HEK293T (cell line): ENCODE measurements at regions not wholly inside any gene's neighbourhood (a gene's known extent, or its start where the extent isn't known, plus 50 kb on each side); places are given as distances from the start of the nearest gene placed in this dataset.

Source experiments
- ARNT ChIP-seq: fragments of 450-650 bp; IDR thresholded peaks from 2 replicates; pipeline ENCODE4 v1.6.1; 2017; ENCODE audit warnings: mild to moderate bottlenecking
- FOXK2 ChIP-seq: fragments of 450-650 bp; IDR thresholded peaks from 2 replicates; pipeline ENCODE4 v1.6.1; 2016; ENCODE audit warnings: mild to moderate bottlenecking
- LEF1 ChIP-seq: fragments of 450-650 bp; IDR thresholded peaks from 2 replicates; pipeline ENCODE4 v1.6.1; 2017; ENCODE audit warnings: mild to moderate bottlenecking, borderline replicate concordance
- SP1 ChIP-seq: fragments of 450-650 bp; IDR thresholded peaks from 2 replicates; pipeline ENCODE4 v1.6.1; 2017
- TF ChIP-seq, protein P1 (sequence below): fragments of 450-650 bp; IDR thresholded peaks from 2 replicates; pipeline ENCODE4 v1.6.1; 2016

DNA sequence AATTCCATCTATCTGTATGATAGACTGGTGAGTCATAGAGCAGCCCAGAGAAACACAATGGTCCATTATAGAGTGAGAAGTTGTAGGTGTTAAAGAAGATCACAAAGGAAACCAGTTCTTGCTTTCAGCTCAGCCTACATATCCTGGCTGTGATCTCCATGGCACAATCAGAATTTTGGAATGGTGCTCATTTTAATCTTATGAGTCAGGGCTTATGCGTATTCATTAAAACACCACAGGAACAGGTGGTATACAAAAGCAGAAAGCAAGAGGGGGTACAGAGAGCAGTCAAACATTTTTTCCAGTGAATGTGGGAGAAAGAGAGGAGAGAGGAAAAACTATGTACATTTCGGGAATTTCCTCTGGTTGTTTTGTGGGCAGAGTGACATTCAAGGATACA is 126.9 kb downstream of the MFAP3L start:
- TF ChIP-seq ARNT (no peak), FOXK2 (no peak), LEF1 (no peak), SP1 (no peak)
- TF ChIP-seq, protein P1, sequence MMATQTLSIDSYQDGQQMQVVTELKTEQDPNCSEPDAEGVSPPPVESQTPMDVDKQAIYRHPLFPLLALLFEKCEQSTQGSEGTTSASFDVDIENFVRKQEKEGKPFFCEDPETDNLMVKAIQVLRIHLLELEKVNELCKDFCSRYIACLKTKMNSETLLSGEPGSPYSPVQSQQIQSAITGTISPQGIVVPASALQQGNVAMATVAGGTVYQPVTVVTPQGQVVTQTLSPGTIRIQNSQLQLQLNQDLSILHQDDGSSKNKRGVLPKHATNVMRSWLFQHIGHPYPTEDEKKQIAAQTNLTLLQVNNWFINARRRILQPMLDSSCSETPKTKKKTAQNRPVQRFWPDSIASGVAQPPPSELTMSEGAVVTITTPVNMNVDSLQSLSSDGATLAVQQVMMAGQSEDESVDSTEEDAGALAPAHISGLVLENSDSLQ: no peak
